ENCODE measurements at regions not wholly inside any gene's neighbourhood (a gene's known extent, or its start where the extent isn't known, plus 50 kb on each side); places are given as distances from the start of the nearest gene placed in this dataset.

GRCh38 chr2:199025146-199025545 is 432.6 kb downstream of the SATB2 start:
- DNase-seq (ENCODE audit: low read depth), result no peak

DNA sequence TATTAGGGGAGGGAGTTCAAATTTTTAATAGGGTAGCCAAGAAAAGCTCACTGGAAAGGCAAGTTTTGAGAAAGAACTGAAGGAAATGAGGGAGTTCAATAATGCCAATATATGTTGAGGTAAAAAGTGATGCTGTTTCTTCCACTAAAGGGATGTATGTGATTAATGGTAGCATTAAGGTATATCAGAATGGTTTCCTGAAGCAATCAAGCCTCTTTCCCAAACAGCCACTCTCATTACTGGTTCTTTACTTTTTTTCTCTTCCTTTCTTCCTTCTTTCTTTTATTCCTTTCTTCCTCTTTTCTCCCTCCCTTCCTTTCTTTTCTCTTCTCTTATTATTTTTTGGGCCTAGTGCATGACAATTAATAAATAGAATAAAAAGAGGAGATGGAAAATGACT is 433.5 kb downstream of the SATB2 start:
- DNase-seq (ENCODE audit: low read depth), result no peak

GRCh38 chr2:199019898-199020507 is 437.7 kb downstream of the SATB2 start:
- DNase-seq (ENCODE audit: low read depth), result no peak

DNA sequence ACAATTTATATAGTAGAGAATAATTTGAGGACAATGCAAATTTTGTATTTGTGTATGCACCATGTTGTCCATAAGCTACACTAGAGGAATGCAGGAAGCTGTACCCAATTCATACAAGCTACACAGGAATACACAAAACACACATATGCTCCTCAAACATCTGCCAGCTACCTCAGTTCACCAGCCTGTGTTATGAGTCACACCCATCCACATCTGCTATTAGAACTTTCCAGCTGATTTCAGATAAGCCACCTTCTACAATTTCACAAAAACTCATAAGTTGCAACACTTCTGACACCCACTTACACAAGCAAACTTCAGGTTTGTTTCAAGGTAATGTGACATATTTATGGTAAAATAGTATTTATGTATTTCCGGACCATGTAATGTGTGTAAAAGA is 438.9 kb downstream of the SATB2 start:
- DNase-seq (ENCODE audit: low read depth), result no peak

DNA sequence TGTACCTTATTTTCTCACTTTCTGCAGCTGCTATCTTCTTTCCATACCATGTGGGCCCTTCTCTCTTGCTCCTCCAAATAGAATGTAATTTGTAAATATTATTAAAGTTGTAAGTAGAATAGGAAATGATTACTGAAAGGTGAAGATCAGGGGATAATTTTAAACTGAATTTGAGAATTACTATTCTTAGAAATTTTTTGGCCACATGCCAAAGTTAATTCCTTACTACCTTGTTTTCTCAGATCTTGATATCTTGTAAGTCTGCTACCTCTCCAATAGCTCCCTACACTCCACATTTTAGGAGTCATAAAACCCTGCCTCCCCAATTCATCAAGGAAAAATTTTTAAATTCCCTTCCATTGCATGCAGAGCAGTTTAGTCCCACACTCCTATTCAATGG is 442.7 kb downstream of the SATB2 start:
- DNase-seq (ENCODE audit: low read depth), result no peak

DNA sequence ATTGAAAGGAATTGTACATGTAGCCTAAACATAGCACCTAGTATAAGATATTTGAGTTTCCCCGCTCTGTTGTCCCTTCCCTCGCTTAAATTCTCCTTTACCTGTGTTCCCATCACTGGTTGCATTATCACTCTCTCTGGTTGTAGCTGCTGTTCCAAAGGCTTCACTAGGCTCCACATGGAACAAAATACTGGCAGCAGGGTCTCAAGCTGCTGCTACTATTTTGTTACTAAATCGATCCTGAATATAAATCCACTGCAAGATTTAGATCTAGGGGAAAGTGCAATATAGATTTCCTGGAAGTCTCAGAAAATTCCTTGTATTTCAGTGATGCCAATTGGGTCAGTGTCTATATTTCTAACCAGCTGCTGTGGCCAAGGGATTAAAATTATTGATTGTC is 443.5 kb downstream of the SATB2 start:
- DNase-seq (ENCODE audit: low read depth), result no peak

GRCh38 chr2:199011908-199012307 is 445.8 kb downstream of the SATB2 start:
- DNase-seq (ENCODE audit: low read depth), result no peak

DNA sequence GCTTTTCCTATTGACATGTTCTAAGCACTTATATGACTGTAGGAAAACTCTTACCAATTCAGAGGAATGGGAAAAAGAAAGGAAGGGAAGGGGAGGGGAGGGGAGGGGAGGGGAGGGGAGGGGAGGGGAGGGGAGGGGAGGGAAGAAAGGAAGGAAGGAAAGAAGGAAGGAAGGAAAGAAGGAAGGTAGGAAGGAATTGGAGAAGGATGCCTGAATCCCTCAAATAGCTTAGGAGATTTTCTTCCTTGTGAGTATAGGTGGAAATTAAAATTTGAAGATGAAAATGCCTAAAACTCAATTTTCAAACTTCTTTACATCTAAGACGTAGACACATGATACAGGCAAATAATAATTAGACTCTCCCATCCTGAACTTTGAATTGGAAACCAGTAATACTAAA is 463.1 kb downstream of the SATB2 start:
- no peak for DNase-seq (ENCODE audit: low read depth)

GRCh38 chr2:198991431-198991830 is 466.3 kb downstream of the SATB2 start:
- DNase-seq (ENCODE audit: low read depth), result no peak

GRCh38 chr2:198975779-198976178 is 482.0 kb downstream of the SATB2 start:
- DNase-seq (ENCODE audit: low read depth), result no peak

- DNase-seq (ENCODE audit: low read depth), result no peak
Measured at GRCh38 chr2:198973785-198974184, 484.0 kb downstream of the SATB2 start.

GRCh38 chr2:198973181-198973580 is 484.6 kb downstream of the SATB2 start:
- no peak for DNase-seq (ENCODE audit: low read depth)

GRCh38 chr2:198968545-198968944 is 489.2 kb downstream of the SATB2 start:
- no peak for DNase-seq (ENCODE audit: low read depth)

GRCh38 chr2:198966269-198966668 is 491.5 kb downstream of the SATB2 start:
- no peak for DNase-seq (ENCODE audit: low read depth)

DNA sequence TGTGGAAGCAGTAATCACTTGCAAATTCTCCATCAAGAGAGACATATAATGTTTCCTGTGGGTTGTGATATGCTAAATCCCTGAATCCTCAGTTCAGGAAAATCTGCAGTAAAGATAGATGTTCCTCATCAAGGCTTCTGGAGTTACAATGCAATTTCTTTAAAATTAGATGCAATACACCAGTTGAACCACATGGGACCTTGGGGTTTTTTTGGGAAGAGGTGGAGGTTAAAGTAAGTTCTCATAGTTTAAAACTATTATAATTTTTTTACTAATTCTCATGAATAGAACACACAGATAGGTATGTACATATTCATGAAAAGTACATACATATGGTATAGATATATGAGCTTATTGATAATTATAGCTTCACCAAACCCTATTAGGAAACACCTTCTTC is 496.2 kb downstream of the SATB2 start:
- no peak for DNase-seq (ENCODE audit: low read depth)

- no peak for DNase-seq (ENCODE audit: low read depth)
Measured at GRCh38 chr2:198957181-198957580, 500.6 kb downstream of the SATB2 start.

- DNase-seq (ENCODE audit: low read depth), result no peak
Measured at GRCh38 chr2:198953328-198953727, 504.4 kb downstream of the SATB2 start.

GRCh38 chr2:198950803-198951202 is 506.9 kb downstream of the SATB2 start:
- DNase-seq (ENCODE audit: low read depth), result no peak

GRCh38 chr2:198945496-198945895 is 512.2 kb downstream of the SATB2 start:
- DNase-seq (ENCODE audit: low read depth), result no peak

GRCh38 chr2:198930170-198930569 is 527.6 kb downstream of the SATB2 start:
- no peak for DNase-seq (ENCODE audit: low read depth)

DNA sequence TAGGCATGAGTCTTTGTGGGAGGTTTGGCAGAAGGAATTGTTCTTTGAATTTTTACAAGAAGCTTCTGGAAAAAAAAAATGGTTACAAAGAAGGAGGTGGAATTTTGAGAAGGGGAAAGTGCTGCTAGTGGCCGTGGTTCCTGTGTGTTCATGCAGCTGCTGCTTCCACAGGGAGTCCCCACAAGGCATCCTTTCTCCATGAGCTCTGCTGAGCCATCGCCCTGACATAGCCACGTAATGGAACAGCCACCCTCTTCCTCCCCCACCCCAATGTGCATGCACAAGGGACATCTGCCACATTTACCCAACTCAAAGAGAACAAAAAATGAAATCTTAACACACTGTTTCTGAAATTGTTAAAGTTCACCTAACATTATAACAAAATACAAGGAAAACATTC is 529.7 kb downstream of the SATB2 start:
- no peak for DNase-seq (ENCODE audit: low read depth)

GRCh38 chr2:198917926-198918720 is 539.6 kb downstream of the SATB2 start:
- DNase-seq (ENCODE audit: low read depth), result no peak

- no peak for DNase-seq (ENCODE audit: low read depth)
Measured at GRCh38 chr2:198917275-198917674, 540.5 kb downstream of the SATB2 start.

- DNase-seq (ENCODE audit: low read depth), result no peak
Measured at GRCh38 chr2:198916548-198917080, 541.1 kb downstream of the SATB2 start.
